ENCODE measurements at regions not wholly inside any gene's neighbourhood (a gene's known extent, or its start where the extent isn't known, plus 50 kb on each side); places are given as distances from the start of the nearest gene placed in this dataset.
"Not testable (repeated sequence)": the region's sequence is repeated elsewhere in the genome, so short reads cannot be mapped to it uniquely, and the experiment has no call there.

DNA sequence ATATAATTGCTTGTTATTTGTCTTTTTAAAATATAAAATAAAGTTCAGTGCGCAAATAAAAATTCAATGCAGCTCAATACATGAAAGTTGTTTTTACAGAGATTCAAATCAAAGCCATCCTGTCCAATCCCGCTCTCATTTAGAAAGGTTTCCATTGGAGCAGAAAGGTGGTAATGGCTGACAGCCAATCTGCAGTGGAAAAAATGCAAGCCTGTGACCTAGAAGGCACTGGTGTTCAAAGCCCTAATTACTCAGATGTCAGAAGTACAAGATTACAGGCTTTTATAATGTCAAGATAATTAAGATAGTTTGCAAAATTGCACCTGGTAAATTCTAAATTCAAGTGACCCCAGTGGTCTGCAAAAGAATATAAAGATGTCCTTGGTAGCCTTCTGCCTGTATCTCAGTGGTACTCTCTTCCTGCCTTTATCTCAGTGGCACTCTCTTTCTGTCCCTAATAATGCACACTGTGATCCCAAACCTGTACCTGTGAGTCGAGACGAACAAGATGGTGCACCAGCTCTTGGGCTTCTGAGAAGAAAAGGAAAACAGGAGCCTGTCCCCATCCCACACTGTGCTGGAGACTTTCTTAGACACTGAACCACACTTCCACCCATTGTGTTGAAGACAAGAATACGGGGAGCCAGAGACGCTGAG lies 212.6 kb upstream of the FRG1 start:
- DNase-seq: not testable (repeated sequence)

DNA sequence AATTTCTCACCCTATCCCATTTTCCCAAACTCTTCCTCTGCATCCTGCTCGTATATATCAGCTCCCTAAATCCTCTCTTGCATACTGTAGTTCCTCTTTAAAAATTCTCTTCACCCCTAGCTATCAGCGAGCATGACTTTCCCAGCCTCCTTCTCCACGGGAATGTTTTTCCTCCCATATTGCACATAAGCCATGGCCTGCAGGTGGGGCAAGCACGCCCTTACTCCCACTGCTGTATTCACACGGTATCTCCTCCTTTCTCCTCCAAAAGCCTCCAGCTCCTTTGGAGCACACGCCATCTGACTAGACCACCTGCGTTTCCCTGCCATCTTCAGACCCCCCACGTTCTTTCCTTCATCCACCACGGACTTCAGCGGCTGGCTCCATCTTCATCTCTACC lies 208.7 kb upstream of the FRG1 start:
- DNase-seq: not testable (repeated sequence)

DNA sequence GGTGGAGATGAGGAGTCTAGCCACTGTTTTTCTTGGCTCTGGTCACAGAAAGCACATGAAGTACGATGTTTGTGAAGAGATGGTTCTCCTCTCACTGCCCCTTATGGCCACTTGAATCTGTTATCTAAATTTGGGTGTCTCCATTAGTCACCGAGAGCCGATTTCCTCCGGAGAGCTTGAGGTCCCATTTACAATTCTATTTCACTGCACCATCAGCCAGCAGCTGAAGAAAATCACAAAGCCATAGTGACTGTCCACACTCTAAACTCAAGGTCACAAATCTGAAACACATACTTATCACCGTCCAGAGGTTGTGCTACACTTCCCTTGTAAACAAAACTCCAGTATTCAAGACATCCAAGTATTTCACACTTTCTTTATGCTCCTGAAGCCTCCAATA lies 207.2 kb upstream of the FRG1 start:
- not testable (repeated sequence) for DNase-seq

DNA sequence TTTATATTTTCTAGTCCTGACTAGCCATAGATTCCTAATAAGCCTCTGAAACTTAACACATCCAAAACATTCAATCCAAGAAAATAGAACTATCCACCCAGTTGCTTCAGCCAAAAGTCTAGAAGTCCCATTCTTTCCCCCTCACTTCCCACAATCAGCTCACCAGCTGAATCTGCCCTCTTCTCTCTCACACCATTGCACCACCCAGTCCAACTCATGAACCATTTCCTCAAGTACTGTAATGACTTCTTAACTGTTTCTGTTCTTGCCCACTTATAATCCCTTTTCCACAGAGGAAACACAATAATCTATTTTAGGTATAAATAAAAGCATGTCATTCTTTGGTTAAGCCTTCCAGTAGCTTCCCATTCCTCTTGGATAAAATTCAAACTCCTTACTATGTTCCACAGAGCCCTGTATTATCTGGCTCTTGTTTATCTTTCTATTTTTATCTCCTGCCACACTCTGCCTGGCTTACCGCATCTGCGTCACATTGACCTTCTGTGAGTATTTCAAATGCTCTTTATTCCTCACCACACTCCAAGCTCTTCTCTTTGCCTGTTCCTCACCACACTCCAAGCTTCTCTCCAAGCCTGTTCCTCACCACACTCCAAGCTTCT lies 205.9 kb upstream of the FRG1 start:
- not testable (repeated sequence) for DNase-seq

DNA sequence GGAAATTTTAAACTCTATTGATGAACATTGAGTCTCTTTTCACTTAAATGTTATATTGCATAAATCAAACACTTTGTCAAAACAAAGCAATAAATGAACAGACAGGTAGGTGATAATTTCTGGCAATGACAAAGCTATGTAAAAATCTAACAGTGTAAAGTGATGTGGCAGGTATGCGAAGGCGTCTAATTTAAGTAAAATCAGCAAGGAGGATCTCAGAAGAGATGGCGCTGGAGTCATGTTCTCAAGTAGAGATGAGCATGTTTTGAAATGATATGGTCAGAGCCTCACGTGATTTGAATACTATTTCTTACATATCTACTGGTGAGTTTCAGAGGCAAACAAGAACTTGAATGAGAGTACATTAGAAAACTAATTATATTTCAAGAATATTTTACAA lies 204.0 kb upstream of the FRG1 start:
- DNase-seq: not testable (repeated sequence)

GRCh38 chr4:189740118-189740517 lies 200.6 kb upstream of the FRG1 start:
- DNase-seq: not testable (repeated sequence)

DNA sequence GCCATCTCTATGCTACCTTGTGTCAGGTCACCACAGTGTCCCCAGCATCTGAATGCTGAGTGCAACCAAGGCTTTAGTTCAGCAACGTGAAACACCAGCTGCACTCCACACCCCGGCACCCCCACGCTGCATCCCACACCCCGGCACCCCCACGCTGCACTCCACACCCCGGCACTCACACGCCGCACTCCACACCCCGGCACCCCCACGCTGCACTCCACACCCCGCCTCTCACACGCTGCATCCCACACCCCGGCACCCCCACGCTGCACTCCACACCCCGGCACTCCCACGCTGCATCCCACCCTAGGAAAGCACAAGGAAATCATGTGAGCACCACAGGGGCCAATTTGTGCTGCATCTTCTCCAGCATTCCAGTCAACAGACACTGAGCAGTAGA lies 199.8 kb upstream of the FRG1 start:
- no peak for DNase-seq

- DNase-seq: not testable (repeated sequence)
Measured at GRCh38 chr4:189753092-189753491, 187.6 kb upstream of the FRG1 start.

DNA sequence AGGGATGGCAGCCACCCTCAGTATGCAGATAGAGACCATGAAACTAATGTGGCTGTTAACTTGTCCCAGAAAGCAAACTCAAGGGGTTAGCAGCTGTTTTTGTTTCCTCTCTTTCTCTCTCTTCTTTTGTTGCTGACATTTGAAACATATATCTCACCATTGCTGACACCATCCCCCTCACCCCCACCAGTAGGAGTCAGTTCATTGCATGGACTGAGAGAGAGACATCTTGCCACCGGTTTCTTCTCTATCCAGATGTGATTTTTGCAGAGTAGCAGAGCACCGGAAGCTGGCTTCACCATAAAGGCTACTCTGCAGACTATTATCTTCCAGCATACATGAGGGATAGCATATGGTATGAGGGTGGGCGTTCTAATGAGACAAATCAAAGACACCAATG lies 177.1 kb upstream of the FRG1 start:
- no peak for DNase-seq

GRCh38 chr4:189765301-189765700 lies 175.4 kb upstream of the FRG1 start:
- DNase-seq: no peak

DNA sequence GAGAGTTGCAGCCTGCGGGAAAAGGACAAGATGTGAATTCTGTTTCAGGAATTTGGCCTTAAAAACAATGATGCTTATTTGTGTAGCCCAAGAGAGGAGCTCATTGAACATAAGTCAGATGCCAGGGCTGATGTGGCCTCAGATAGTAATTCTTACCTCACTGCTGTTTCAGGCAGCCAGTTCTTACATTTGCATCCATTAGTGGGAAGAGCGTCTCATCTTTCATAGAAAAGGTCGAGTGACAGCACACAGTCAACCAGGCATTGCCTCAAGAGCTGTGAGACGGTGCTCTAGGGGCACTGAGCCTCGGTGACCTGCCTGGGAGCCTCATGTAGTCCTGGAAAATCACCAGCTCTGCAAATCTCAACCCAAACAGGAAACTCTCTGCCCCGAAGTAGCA lies 174.9 kb upstream of the FRG1 start:
- no peak for DNase-seq

DNA sequence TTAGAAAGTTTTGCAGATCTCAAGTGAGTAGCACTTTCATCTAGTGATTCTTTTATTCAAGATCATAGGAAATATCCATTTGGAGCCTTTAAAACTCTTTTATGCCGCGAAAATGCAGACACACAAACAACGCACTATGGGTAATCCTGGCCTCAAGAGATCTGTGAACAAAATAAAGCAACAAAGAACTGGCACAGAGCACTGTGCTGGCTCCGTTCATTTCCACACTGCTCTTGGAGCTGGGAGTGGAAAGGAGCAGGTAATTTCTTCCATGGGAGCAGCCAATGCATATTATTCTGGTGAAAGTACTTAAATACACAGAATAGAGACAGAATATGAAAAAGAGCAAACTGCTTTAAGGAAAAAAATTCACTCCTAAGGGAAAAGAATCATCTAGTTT lies 172.7 kb upstream of the FRG1 start:
- no peak for DNase-seq

DNA sequence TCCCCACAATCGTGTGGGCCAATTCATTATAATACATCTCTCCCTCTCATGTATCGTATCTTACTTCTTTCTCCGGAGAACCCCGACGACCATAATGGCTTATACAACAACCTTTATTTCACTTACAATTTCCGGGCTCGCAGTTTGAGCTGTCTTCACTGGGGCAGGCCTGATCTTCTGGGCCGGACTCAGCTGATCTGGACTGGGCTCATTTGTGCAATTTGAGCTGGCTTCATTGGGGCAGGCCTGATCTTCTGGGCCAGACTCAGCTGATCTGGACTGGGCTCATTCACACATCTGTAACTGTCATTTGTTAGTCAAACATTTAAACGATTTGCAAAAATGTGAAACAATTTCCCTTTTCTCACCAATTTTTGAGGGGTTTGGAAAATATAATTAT lies 171.5 kb upstream of the FRG1 start:
- DNase-seq: no peak

DNA sequence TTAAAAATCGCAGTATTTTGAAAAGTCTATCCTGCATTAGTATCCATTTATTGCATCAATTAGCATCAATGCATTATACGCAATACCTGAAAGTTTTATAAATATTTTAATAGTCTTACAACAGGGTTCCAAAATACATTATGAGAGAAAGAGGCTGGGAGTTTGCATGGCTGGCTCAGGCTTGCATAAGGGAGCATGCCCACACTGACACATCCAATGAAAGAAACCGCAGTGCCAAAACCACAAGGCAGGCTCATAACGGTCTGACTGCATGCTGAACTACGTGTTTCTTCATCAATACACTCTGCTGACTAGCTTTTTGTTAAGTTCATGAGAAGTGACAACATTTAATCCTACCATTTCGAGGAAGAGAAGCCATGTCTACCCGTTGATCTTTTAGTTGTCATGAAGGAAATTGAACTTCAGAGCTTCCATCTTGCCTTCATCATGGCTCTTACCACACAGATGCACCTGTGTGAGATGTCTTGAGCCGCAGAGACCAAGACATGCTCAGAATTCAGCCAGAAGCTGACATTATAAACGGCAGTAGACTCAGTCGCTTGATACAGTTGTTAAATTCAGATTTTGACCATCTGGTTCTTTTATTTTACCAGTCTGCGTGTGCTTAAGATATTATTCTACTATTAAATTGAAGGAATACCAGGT lies 168.8 kb upstream of the FRG1 start:
- no peak for DNase-seq

DNA sequence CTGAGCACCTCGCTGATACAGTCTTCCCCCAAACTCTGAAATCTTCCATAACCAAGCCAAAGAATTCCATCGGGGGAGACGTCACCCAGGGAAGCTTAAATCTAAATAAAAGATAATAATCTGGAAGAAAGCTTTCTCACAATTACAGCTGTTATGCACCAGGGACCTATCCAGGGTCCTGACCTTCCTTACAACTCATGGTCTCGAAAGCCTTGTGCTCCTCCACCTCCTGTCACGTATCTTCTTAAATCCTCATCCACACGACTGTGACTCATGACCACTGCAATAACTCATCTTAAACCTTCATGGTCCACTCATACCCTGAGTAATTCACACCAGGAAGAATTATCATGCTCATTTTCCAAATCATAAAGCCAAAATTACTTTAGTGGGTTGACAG lies 166.8 kb upstream of the FRG1 start:
- no peak for DNase-seq

- no peak for DNase-seq
Measured at GRCh38 chr4:189779281-189779980, 161.2 kb upstream of the FRG1 start.

DNA sequence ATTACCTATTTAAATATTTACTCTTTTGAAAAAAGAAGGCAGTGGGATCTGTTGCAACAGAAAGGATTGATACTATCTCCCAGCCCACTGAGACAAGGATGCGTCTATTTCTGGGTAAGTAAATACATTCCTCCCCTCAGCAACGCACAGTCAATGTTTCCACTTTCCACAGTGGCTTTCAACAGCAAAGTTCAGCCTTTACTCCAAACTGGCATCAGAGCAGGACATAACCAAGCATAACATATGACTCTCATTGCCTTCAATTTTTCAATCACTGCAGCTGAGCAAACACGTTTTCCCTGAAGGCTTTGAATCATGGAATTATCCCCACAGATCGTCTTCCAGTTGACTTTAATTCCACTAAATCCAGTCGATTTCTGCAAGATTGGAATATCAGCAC lies 160.3 kb upstream of the FRG1 start:
- no peak for DNase-seq

GRCh38 chr4:189784651-189785050 lies 156.0 kb upstream of the FRG1 start:
- no peak for DNase-seq

DNA sequence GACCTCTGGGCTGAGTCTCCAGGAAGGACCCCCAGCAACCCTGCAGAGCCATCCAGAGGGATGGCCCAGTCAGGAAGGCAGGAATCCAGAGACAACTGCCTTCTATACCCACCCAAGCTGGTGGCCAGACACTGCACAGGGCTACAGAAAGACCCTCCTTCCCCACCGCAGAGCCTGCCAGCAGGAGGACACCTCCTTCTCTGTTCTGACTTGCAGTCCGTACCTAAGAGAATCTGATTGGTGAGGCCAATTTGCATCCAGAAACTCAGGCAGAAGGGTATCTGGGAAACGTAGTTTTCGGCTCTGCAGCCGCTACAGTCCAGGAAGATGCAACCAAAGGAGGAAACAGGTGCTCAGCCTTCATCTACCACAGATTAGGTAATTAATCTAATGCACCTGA lies 155.4 kb upstream of the FRG1 start:
- DNase-seq: no peak

GRCh38 chr4:189786447-189786846 lies 154.2 kb upstream of the FRG1 start:
- DNase-seq: no peak

DNA sequence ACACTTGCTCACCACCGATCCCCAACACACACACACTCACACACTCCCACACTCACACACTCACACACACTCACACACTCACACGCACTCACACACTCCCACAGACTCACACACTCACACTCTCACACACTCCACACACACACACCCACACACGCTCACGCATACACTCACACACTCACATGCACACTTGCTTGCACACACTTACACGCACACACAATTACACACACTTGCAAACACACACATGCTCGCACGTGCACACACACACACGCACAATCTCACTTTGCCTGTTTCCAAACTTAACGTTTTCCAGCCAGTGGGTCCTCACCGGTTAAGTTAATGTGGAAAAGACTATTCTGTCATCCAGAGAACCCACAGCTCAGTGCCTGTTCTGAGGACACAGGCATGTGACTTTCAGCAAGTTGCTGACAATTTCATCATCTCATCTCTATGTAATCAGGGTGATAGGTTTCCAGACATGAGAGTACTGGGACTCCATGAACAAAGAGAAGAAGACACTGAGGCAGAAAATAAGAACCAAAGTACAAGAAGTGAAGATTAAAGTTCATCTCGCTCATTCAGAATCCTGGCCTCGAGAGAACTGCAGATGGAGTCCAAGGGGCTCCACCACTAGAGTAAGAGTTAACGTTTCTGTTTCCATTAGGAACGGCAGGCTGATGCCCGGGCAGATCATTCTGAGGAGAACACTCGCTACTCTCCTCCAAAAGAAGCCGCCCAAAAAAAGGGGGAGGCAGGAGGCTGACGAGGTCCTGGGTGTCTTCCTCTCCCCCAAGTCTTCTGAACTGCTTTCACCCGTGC lies 153.2 kb upstream of the FRG1 start:
- no peak for DNase-seq

DNA sequence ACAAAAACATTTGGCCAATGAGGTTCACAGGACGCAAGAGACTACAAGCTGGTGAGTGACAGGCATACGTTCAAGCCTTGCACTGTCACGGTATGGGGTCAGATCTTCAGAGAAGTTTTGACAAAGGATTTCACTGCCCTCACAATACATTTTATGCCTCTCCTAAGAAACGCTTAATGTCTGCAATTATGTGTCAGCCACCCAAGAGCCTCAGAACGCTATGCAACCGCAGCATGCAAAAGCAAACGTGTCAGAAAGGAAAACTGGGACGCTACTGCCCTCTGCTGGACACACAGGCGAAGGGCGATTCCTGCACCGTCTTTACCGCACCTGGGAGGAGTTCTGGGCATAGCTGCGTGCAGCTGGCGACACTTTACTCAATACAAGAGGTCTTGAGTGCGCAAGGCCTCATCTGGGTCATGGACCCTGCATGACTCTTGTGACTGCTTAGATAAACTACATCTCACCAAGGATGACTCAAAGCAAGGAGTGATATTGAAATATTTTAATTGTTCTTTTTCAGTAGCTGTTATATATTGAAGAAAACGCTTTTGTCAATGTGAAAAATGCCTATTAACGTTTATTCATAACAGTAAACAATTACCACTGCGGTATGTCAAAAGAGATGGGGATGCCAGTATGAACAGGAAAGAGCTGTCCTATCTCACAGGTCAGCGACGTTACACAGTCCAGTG lies 147.6 kb upstream of the FRG1 start:
- DNase-seq: no peak
